ENCODE measurements at regions not wholly inside any gene's neighbourhood (a gene's known extent, or its start where the extent isn't known, plus 50 kb on each side); places are given as distances from the start of the nearest gene placed in this dataset.

- TF ChIP-seq CTCF (IDR thresholded peaks at IDR 0.05) (no peak), TCF7L2 (IDR thresholded peaks at IDR 0.05; ENCODE audit: low read depth, low read length) (no peak), POLR2AphosphoS5 (IDR thresholded peaks at IDR 0.05; ENCODE audit: low read depth, low read length) (no peak), SIN3A (IDR thresholded peaks at IDR 0.05; ENCODE audit: borderline replicate concordance, insufficient read depth, low read depth, low read length) (no peak)
Measured at GRCh38 chr21:20261364-20261763, 736.8 kb upstream of the NCAM2 start.
